ENCODE measurements at regions not wholly inside any gene's neighbourhood (a gene's known extent, or its start where the extent isn't known, plus 50 kb on each side); places are given as distances from the start of the nearest gene placed in this dataset.

DNA sequence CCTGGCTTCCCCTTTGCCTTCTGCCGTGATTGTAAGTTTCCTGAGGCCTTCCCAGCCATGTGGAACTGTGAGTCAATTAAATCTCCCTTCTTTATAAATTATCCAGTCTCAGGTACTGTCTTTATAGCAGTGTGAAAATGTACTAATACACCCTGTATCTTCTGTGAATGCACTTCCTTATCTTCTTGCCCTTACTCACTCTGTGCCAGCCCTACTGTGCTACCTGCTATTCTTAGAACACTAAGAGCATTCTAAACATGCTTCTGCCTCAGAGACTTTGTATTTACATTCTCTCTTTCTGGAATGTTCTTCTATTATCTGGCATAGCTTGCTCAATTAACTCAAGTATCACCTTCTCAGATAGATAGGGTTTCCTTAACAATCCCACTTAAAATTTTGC, 164.4 kb upstream of the EDIL3 start:
- H3K4me3 Mint-ChIP-seq (ENCODE audit: unreplicated experiment): no peak overlapping the region
- H3K9me3 Mint-ChIP-seq (ENCODE audit: unreplicated experiment): no peaks in the 10 kb centered on the region
- no peak overlapping the region for H3K27ac Mint-ChIP-seq (ENCODE audit: unreplicated experiment)
- no peaks in the 10 kb centered on the region for H3K36me3 Mint-ChIP-seq (ENCODE audit: unreplicated experiment)
- DNase-seq: no peak
- no peaks in the 10 kb centered on the region for H3K4me1 Mint-ChIP-seq (ENCODE audit: low read depth, unreplicated experiment)
- TF ChIP-seq, protein P1, sequence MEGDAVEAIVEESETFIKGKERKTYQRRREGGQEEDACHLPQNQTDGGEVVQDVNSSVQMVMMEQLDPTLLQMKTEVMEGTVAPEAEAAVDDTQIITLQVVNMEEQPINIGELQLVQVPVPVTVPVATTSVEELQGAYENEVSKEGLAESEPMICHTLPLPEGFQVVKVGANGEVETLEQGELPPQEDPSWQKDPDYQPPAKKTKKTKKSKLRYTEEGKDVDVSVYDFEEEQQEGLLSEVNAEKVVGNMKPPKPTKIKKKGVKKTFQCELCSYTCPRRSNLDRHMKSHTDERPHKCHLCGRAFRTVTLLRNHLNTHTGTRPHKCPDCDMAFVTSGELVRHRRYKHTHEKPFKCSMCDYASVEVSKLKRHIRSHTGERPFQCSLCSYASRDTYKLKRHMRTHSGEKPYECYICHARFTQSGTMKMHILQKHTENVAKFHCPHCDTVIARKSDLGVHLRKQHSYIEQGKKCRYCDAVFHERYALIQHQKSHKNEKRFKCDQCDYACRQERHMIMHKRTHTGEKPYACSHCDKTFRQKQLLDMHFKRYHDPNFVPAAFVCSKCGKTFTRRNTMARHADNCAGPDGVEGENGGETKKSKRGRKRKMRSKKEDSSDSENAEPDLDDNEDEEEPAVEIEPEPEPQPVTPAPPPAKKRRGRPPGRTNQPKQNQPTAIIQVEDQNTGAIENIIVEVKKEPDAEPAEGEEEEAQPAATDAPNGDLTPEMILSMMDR (IDR thresholded peaks at IDR 0.05; ENCODE audit: partially characterized antibody, unreplicated experiment): no peak
- H3K27me3 Mint-ChIP-seq (ENCODE audit: unreplicated experiment): no peaks in the 10 kb centered on the region

DNA sequence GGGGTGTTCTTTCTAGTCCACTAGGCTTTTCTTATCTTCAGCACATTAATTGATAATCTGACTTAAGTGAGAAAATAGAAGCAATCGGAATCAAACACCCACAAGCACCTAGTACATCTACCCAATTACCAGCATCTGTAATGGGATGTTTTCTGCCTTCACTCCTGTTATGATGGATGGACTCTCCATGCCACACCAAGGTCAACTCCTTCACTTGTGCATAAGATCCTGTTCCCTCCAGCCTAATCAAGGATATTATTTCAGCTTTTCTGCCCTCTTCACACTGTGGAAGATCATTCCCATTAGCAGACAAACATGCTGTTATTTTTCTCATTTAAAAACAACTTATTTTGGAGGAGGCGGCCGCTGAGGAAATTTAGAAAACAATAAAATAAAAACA, 162.0 kb upstream of the EDIL3 start:
- Mint-ChIP-seq H3K36me3 (ENCODE audit: unreplicated experiment) (no peaks in the 10 kb centered on the region), H3K9me3 (ENCODE audit: unreplicated experiment) (no peaks in the 10 kb centered on the region), H3K4me1 (ENCODE audit: low read depth, unreplicated experiment) (no peaks in the 10 kb centered on the region), H3K27ac (ENCODE audit: unreplicated experiment) (no peak overlapping the region), H3K27me3 (ENCODE audit: unreplicated experiment) (no peaks in the 10 kb centered on the region), H3K4me3 (ENCODE audit: unreplicated experiment) (no peak overlapping the region)
- no peak for DNase-seq
- TF ChIP-seq, protein P1 (IDR thresholded peaks at IDR 0.05; ENCODE audit: partially characterized antibody, unreplicated experiment): no peak

DNA sequence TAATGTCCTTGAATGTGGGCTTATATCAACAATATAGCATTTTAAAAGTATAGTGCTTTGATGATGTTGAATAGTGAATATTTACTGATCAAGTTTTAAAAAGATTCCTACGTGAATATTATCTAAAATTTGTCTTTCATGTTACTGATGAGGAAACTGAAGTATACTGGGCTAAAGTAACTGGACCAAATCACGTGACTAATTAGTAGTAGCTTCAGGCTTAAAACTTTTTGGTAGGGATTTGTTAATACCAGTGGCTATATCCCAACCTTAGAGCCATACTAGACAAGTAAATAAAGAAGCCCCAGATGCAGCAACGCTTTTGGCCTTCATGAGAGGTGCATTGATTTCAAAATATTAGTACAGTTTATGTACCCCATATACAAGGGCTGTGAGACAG, 152.1 kb upstream of the EDIL3 start:
- no peak for DNase-seq
- H3K4me1 Mint-ChIP-seq (ENCODE audit: low read depth, unreplicated experiment): no peaks in the 10 kb centered on the region

DNA sequence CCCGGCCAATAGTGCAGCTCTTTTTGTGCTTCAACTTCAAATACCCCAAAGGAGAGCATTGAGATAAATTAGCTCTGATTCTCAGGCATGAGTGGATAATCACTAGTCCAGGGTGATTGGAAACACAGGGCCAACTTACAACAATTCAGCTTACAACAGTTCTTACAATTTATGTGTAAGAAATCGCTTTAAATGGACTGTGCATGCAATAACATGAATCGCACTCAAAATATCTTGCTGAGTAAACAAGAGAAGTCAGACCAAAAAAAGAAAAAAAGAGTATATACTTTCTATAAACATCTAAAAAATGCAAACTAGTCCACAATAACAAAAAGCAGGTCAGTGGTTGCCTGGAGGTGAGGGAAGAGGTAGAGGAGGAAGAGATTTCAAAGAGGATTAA, 150.6 kb upstream of the EDIL3 start:
- Mint-ChIP-seq H3K27ac (ENCODE audit: unreplicated experiment) (no peak overlapping the region), H3K4me1 (ENCODE audit: low read depth, unreplicated experiment) (no peaks in the 10 kb centered on the region), H3K36me3 (ENCODE audit: unreplicated experiment) (peaks cover 9% of the 10 kb centered on the region), H3K4me3 (ENCODE audit: unreplicated experiment) (no peak overlapping the region), H3K9me3 (ENCODE audit: unreplicated experiment) (peaks cover 1% of the 10 kb centered on the region), H3K27me3 (ENCODE audit: unreplicated experiment) (no peaks in the 10 kb centered on the region)
- no peak for DNase-seq
- TF ChIP-seq, protein P1 (IDR thresholded peaks at IDR 0.05; ENCODE audit: partially characterized antibody, unreplicated experiment): no peak

More for the DNA sequence above, 152.1 kb upstream of the EDIL3 start:
- no peaks in the 10 kb centered on the region for H3K27me3 Mint-ChIP-seq (ENCODE audit: unreplicated experiment)
- H3K9me3 Mint-ChIP-seq (ENCODE audit: unreplicated experiment): peaks cover 1% of the 10 kb centered on the region
- no peak overlapping the region for H3K4me3 Mint-ChIP-seq (ENCODE audit: unreplicated experiment)
- TF ChIP-seq, protein P1 (IDR thresholded peaks at IDR 0.05; ENCODE audit: partially characterized antibody, unreplicated experiment): no peak
- H3K36me3 Mint-ChIP-seq (ENCODE audit: unreplicated experiment): peaks cover 10% of the 10 kb centered on the region
- no peak overlapping the region for H3K27ac Mint-ChIP-seq (ENCODE audit: unreplicated experiment)

DNA sequence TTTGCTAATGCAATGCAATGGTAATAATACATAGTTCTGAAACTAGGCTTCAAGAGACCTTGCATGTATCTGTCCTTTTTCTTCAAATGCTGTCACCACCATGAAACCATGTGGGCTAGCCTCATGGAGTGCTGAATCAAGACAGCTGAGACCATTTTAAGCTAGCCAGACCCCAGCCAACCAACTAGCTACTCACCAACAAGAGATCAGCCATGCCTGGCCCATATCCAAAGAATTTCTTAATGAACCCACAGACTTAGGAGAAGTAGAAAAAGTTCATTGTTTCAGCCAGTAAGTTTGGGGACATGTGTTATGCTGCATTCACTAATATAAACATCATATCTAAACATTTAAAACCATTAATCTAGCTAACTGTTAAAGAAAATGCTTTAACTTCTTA, 139.8 kb upstream of the EDIL3 start:
- Mint-ChIP-seq H3K27me3 (ENCODE audit: unreplicated experiment) (no peaks in the 10 kb centered on the region), H3K9me3 (ENCODE audit: unreplicated experiment) (no peaks in the 10 kb centered on the region), H3K27ac (ENCODE audit: unreplicated experiment) (no peak overlapping the region), H3K4me3 (ENCODE audit: unreplicated experiment) (no peak overlapping the region), H3K36me3 (ENCODE audit: unreplicated experiment) (no peaks in the 10 kb centered on the region), H3K4me1 (ENCODE audit: low read depth, unreplicated experiment) (no peaks in the 10 kb centered on the region)
- DNase-seq: no peak
- TF ChIP-seq, protein P1 (IDR thresholded peaks at IDR 0.05; ENCODE audit: partially characterized antibody, unreplicated experiment): no peak

All from glutamatergic neuron (in vitro differentiated cells).